CD4-positive, alpha-beta T cell treated with Interleukin-4 for 4 hours (primary cell): ENCODE measurements at regions not wholly inside any gene's neighbourhood (a gene's known extent, or its start where the extent isn't known, plus 50 kb on each side); places are given as distances from the start of the nearest gene placed in this dataset.

Experiments
- DNase-seq: peaks from one replicate; pipeline ENCODE4 v3.0.0-alpha.2; 2020

GRCh38 chr5:171509467-171509866, 90.0 kb downstream of the FGF18 start:
- no peak for DNase-seq

DNA sequence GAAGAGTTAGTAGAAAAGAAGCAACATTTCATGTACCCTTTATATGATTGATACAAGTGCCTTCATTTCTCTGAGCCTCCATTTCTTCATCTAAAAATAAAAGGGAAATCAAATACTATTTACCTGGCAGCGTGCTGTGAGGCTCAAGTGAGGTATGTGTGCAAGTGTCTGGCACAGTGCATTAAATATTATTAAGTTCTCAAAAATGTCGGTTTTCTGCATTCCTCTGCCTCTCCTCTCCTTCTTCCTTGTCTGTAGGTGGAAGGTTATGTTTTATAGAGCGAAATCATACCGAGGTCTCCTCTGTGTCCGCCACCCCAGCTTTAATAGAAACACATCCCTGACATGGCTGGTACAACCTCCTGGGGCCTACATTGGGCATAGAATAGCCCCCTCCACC, 93.0 kb downstream of the FGF18 start:
- no peak for DNase-seq

GRCh38 chr5:171513591-171513990, 94.1 kb downstream of the FGF18 start:
- DNase-seq, result no peak

GRCh38 chr5:171518916-171519315, 99.5 kb downstream of the FGF18 start:
- DNase-seq, result no peak

- no peak for DNase-seq
These were observed 101.1 kb downstream of the FGF18 start for GRCh38 chr5:171520300-171521174.

- no peak for DNase-seq
These were observed 101.8 kb downstream of the FGF18 start for GRCh38 chr5:171521219-171521633.

- no peak for DNase-seq
These were observed 102.2 kb downstream of the FGF18 start for GRCh38 chr5:171521679-171522078.

GRCh38 chr5:171523781-171524180, 104.3 kb downstream of the FGF18 start:
- DNase-seq, result no peak

DNA sequence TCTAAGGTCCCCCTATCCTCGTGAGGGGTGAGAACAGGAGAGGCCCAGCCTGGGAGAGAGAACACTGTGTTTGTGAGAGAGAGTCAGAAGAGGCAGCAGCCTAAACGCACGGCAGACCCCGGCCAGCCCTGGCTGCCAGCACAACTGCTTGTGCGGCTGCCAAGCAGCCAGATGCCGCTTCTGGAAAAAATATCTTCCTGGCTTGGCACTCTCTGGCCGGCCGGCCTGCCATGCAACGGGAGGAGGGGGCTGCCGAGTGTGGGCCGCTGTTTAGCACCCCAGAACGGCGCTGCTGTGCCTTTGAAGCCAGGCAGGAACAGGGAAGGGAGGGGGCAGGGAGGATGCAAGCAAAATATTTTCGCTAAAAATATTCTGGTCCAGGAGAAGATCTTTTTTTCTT, 105.0 kb downstream of the FGF18 start:
- no peak for DNase-seq

- DNase-seq, result no peak
These were observed 105.6 kb downstream of the FGF18 start for GRCh38 chr5:171525085-171525484.

- no peak for DNase-seq
These were observed 108.6 kb downstream of the FGF18 start for GRCh38 chr5:171528036-171528435.

DNA sequence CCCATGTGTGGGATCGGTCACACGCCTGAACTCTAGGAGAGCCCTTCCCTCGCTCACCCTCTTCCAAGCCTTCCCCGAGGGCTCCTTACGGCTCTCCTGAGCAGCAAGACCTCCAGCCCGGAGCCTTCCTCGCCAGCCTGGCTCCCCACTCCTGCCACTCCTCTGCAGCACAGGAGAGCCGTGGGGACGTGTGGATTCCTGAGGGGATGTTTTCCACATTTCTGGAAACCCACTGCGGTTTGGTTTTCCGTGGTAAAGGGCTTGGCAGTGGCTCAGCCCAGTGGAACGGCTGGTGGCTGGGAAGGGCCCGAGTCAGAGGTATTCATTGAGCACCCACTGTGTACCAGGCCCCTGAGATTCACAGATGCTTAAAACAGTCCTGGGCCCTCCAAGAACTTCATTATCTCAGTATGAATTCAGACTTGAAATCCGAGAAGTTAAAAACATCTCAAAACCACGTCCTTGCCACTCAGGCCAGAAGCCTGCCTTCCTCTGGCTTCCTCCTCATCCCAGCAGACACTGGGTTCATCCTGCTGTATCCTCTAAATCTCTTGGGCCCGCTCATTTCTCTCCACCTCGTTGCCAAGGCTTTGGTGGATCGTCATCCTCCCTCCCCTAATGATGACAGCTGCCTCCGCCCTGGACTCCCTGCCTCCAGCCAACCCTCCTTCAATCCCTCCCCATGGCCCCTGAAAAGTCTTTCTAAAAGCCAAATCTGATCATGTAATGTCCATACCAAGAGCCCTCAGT, 109.6 kb downstream of the FGF18 start:
- no peak for DNase-seq

DNA sequence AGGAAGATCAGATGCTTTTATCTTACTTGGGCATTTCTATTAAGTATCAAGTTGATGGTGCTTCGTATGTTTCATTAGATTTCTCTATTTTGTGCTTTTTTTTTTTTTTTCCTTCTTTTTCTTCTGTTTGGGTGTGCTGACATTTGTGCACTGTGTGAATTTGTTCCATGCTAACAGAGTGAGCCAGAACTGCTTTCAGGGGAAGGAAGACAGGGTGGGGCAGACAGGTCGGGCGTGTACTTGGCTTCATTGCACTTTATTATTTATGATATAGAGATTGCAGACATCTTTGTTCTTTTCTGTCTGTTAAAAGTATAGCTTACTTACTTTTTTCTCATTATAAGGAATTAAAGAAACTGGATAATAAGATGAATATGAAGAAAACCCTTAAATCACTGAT, 112.2 kb downstream of the FGF18 start:
- no peak for DNase-seq

DNA sequence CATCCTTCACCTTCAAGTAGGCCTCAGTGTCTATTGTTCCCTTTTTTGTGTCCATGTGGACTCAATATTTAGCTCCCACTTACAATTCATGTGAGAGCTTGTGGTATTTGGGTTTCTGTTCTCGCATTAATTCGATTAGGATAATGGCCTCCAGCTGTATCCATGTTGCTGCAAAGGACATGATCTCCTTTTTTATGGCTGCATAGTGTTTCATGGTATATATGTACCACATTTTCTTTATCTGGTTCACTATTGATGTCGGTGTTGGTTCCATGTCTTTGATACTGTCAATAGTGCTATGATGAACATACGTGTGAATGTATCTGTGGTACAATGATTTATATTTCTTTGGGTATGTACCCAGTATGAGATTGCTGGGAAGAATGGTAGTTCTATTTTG, 113.7 kb downstream of the FGF18 start:
- DNase-seq, result no peak

GRCh38 chr5:171534043-171534895, 114.8 kb downstream of the FGF18 start:
- DNase-seq, result no peak

GRCh38 chr5:171535162-171535561, 115.7 kb downstream of the FGF18 start:
- DNase-seq, result no peak

DNA sequence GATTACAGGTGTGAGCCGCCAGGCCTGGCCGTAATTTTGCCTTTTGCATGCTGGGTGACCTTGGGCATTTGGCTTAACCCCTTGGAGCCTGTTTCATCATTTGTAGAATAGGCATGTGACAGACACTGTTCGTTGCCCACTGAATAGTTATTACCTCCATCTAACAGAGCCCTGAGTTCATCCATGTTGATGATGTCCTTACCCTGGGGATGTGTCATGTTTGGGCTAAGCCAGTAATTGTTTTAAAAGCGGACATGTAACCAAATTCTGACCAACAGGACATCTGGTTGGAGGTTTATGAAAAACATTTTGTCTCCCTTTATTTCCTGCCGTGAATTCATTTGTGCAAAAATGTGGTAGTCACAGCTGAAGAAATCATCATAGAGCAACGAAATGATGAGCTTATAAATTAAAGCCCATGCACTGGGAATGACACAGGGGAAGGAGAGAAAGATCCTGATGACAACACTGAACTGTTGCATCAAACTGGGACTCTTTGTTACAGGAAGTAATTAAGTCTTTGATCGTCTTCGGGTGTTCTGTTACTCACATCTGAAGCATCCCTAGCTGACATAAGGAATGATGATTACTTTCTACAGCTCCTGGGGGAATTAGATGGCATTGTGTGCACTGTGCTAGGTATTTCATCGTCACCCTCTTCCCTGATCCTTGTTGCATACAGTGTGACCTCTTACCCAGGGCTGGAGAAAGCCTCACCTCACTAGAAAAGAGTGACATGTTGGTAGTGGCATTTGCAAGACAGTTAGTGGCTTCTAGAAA, 117.8 kb downstream of the FGF18 start:
- no peak for DNase-seq

DNA sequence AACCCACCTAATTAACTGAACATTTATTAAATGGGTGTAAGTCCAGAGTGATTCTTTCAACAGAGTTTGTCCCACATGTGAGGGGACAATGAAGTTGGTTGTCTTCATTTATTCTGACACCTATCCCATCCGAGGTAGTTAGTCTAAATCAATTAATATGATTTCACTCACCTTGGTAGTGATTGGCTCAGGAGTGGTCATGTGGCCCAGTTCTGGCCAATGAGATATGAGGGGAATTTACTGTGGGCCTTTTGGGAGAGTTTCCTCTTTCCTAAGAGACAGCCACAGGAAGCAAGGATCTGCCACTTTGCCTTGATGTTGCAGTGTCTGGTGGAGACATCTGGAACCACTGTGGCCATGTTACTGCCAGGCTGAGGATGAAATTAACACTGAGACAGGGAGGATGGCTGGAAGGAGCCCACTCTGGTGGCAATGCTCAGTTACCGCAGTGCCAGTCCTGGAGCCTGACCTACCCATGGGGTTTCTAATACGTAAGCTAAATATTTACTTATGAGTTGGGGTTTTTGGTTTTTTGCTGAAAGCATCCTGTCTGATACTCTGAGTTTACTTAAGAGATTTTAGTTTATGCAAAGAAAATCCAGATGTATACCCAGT, 118.6 kb downstream of the FGF18 start:
- DNase-seq, result no peak

DNA sequence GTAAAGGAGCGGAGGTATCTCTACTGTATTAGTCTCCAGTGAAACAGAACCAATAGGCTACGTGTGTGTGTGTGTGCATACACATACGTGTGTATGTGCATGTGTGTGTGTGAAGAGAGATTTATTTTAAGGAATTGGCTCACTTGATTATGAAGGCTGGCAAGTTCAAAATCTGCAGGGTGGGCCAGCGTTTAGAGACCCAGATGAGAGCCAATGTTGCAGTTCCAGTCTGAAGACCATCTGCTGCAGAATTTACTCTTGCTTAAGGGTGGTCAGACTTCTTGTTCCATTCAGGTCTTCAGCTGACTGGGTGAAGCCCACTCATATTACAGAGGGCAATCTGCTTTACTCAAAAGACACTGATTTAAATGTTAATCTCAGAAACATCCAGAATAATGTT, 119.2 kb downstream of the FGF18 start:
- no peak for DNase-seq

GRCh38 chr5:171540865-171541264, 121.4 kb downstream of the FGF18 start:
- DNase-seq, result no peak

- DNase-seq, result no peak
These were observed 121.9 kb downstream of the FGF18 start for GRCh38 chr5:171541341-171541776.
